ENCODE measurements at regions not wholly inside any gene's neighbourhood (a gene's known extent, or its start where the extent isn't known, plus 50 kb on each side); places are given as distances from the start of the nearest gene placed in this dataset.
A peak's percentile ranks its signal among the peaks of the same experiment; 100 is the strongest.
"Not testable (repeated sequence)": the region's sequence is repeated elsewhere in the genome, so short reads cannot be mapped to it uniquely, and the experiment has no call there.

- no peak for DNase-seq
- H3K27me3 ChIP-seq (ENCODE audit: control insufficient read depth, insufficient read depth, low read length): no peaks in the 10 kb centered on the region
- H3K36me3 ChIP-seq (replicated peaks; ENCODE audit: control insufficient read depth, insufficient read depth, low read length): no peaks in the 10 kb centered on the region
- no peak overlapping the region for H3K4me3 ChIP-seq (ENCODE audit: insufficient read depth, low read depth, low read length)
These were observed 233.4 kb upstream of the SETMAR start for GRCh38 chr3:4069796-4070195.

DNA sequence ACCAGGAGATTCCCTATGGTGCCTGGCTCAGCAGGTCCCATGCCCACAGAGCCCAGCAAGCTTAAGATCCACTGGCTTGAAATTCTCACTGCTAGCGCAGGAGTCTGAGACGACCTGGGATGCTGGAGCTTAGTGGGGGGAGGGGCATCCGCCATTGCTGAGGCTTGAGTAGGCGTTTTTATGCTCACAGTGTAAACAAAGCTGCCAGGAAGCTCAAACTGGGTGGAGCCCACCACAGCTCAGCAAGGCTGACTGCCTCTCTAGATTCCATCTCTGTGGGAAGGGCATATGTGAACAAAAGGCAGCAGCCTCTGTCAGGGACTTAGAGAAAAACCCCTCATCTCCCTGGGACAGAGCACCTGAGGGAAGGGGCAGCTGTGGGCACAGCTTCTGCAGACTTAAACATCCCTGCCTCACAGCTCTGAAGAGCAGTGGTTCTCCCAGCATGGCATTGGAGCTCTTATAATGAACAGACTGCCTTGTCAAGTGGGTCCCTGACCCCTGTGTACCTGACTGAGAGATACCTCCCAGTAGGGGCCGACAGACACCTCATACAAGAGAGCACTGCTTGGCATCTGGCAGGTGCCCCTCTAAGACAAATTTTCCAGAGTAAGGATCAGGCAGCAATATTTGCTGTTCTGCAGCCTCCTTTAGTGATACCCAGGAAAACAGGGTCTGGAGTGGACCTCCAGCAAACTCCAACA, 231.5 kb upstream of the SETMAR start:
- peak; percentile 19 for DNase-seq
- H3K4me3 ChIP-seq (ENCODE audit: insufficient read depth, low read depth, low read length): no peak overlapping the region
- H3K36me3 ChIP-seq (replicated peaks; ENCODE audit: control insufficient read depth, insufficient read depth, low read length): no peaks in the 10 kb centered on the region

DNA sequence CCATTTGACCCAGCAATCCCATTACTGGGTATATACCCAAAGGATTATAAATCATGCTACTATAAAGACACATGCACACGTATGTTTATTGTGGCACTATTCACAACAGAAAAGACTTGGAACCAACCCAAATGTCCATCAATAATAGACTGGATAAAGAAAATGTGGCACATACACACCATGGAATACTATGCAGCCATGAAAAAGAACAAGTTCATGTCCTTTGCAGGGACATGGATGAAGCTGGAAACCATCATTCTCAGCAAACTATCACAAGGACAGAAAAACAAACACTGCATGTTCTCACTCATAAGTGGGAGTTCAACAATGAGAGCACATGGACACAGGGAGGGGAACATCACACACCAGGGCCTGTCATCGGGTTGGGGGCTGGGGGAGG, 225.9 kb upstream of the SETMAR start:
- not testable (repeated sequence) for H3K36me3 ChIP-seq (replicated peaks; ENCODE audit: control insufficient read depth, insufficient read depth, low read length); H3K27me3 ChIP-seq (ENCODE audit: control insufficient read depth, insufficient read depth, low read length); H3K4me3 ChIP-seq (ENCODE audit: insufficient read depth, low read depth, low read length); DNase-seq

More for the DNA sequence above, 231.5 kb upstream of the SETMAR start:
- no peaks in the 10 kb centered on the region for H3K27me3 ChIP-seq (ENCODE audit: control insufficient read depth, insufficient read depth, low read length)

- no peaks in the 10 kb centered on the region for H3K27me3 ChIP-seq (ENCODE audit: control insufficient read depth, insufficient read depth, low read length)
- no peak for DNase-seq
- H3K4me3 ChIP-seq (ENCODE audit: insufficient read depth, low read depth, low read length): no peak overlapping the region
- H3K36me3 ChIP-seq (replicated peaks; ENCODE audit: control insufficient read depth, insufficient read depth, low read length): no peaks in the 10 kb centered on the region
These were observed 225.2 kb upstream of the SETMAR start for GRCh38 chr3:4077950-4078349.

GRCh38 chr3:4078903-4079302, 224.3 kb upstream of the SETMAR start:
- no peak for DNase-seq
- H3K27me3 ChIP-seq (ENCODE audit: control insufficient read depth, insufficient read depth, low read length): no peaks in the 10 kb centered on the region
- H3K36me3 ChIP-seq (replicated peaks; ENCODE audit: control insufficient read depth, insufficient read depth, low read length): no peaks in the 10 kb centered on the region
- H3K4me3 ChIP-seq (ENCODE audit: insufficient read depth, low read depth, low read length): no peak overlapping the region

DNA sequence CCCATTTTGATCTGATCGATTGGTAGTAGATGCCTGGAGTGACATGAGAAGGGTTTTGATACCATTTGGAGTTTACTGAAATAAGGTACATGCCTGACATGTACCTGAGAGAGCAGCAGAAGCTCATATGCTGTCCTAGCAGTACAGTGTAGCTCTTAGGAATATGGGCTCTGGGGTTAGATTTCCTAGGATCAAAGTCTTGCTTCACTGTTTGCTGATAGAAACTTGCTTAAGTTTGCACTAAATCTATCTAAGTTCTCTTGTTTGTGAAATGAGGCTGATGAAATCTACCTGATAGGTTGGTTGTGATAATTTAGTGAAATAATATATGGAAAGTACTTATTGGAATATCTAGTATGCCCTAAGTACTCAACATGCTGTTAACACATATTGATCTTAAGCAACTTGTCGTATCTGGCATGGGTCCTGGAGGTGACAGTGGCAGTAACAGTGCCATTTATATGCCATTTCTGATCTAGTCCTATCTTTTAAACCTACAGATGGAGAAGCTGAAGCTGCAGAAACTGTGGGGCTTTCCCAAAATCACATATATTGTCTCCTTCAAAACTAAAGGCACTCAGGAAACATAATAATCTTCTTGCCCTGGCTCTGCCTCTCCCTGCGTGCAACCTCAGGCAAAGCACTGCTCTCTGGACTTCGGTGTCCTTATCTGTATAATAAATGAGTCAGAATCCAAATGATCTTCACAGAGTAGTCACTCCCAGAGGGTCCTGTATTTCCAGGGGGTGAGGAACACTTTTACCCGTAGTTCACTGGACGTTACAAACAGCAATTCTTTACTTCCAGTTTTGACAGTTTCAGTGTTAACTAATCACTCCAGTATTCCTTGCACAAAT, 223.6 kb upstream of the SETMAR start:
- no peak for DNase-seq
- Histone ChIP-seq H3K27me3 (ENCODE audit: control insufficient read depth, insufficient read depth, low read length) (no peaks in the 10 kb centered on the region), H3K36me3 (replicated peaks; ENCODE audit: control insufficient read depth, insufficient read depth, low read length) (no peaks in the 10 kb centered on the region), H3K4me3 (ENCODE audit: insufficient read depth, low read depth, low read length) (no peak overlapping the region)

DNA sequence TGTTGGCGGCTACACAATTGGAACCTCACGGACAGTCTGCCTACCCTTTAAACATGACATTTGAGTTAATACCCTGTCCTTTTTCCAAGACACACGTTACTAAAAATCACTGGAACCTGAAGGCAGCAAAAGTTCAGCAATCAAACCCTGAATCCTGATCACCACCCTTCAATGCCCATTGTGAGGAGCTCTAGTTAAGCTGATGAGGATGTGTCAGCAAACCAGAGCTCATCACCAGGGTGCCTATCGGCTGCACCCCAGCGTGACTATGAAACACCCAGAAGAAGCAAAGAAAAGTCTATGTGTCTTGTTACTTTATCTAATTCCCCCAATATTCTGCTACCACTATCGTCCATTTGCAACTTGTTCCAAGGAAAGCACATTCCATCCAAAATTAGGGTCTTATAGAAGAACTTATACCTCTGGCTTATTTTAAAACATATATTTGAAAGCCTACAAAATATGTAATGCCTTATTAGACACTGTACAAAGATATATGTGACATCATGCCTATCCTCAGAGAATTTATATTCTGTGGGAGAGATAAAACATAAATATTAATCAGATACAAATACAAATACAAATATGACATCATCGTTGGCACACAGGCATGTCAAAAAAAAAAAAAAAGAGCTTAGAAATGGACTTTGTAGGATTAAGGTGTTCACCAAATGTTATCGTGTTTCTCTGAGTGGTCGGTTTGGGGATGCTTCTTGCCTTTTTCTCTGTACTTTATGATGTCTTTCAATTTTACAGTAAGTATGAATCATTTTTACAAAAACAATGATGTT, 219.7 kb upstream of the SETMAR start:
- H3K36me3 ChIP-seq (replicated peaks; ENCODE audit: control insufficient read depth, insufficient read depth, low read length): no peaks in the 10 kb centered on the region
- H3K4me3 ChIP-seq (ENCODE audit: insufficient read depth, low read depth, low read length): no peak overlapping the region
- DNase-seq: peak; percentile 7
- H3K27me3 ChIP-seq (ENCODE audit: control insufficient read depth, insufficient read depth, low read length): no peaks in the 10 kb centered on the region

DNA sequence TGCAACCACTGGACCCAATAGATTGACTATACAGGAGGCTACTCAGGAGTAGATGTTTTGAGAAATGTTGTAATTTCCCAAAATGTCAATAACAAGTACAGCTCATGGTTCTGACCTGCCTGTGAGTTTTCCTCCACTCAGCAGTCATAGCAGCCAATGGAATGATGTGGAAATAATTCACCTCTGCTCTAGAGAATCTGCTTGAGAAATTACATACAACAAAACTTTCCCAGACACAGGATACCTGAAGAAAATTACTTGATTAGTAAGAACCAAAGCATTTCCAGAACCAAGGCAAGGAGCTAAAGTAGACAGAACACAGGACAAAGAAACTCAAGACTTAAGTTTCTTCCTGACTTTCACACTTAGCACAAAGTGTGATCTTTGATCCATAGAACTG, 218.9 kb upstream of the SETMAR start:
- DNase-seq: no peak
- H3K27me3 ChIP-seq (ENCODE audit: control insufficient read depth, insufficient read depth, low read length): no peaks in the 10 kb centered on the region
- no peak overlapping the region for H3K4me3 ChIP-seq (ENCODE audit: insufficient read depth, low read depth, low read length)
- no peaks in the 10 kb centered on the region for H3K36me3 ChIP-seq (replicated peaks; ENCODE audit: control insufficient read depth, insufficient read depth, low read length)

DNA sequence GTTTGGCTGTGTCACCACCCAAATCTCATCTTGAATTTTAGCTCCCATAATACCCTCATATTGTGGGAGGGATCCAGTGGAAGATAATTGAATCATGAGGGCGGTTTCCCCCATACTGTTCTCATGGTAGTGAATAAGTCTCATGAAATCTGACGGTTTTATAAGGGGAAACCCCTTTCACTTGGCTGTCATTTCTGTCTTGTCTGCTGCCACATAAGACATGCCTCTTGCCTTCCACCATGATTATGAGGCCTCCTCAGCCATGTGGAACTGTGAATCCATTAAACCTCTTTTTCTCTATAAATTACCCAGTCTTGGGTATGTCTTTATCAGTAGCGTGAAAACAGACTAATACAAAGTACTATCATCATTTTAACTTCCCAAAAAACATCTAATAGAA, 216.5 kb upstream of the SETMAR start:
- DNase-seq; H3K27me3 ChIP-seq (ENCODE audit: control insufficient read depth, insufficient read depth, low read length); H3K36me3 ChIP-seq (replicated peaks; ENCODE audit: control insufficient read depth, insufficient read depth, low read length); H3K4me3 ChIP-seq (ENCODE audit: insufficient read depth, low read depth, low read length): not testable (repeated sequence)

DNA sequence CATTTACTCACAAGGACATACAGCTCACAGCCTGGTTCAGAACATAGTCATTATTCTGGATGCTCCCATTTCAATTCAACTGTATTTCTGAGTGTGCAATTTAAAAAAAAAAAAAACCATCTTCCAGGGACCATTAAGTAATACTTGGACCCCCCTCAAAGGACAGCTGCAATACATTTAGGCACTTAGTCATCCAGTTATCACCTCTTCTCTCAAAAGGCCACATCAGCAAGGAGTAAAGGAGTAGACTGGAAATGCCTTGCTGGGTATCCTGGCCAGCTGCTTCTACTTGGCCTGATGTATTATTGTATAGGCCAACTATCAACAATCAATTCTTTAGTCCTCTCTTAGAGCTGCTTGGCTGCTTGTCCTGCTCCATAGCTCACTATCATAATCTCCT, 211.4 kb upstream of the SETMAR start:
- Histone ChIP-seq H3K4me3 (ENCODE audit: insufficient read depth, low read depth, low read length) (no peak overlapping the region), H3K36me3 (replicated peaks; ENCODE audit: control insufficient read depth, insufficient read depth, low read length) (no peaks in the 10 kb centered on the region), H3K27me3 (ENCODE audit: control insufficient read depth, insufficient read depth, low read length) (no peaks in the 10 kb centered on the region)
- DNase-seq: no peak

DNA sequence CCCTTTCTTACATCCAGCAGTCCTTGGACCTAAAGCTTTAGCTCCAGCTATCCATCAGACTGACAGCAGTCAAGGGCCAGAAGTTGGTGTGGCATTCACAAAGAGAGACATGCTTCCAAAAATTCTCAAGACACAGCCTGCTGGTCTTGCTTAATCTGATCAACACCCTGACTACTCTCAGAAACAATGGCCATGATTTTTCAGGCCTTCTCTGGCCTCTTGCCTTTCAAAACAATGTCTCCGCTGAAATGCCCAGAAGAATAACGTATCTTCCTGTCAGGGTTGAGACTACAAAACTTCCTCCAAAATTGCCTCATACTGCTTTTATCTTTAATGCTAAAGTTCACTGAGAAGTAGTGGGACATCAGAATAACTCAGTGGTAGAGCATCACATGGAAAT, 205.4 kb upstream of the SETMAR start:
- H3K36me3 ChIP-seq (replicated peaks; ENCODE audit: control insufficient read depth, insufficient read depth, low read length): no peaks in the 10 kb centered on the region
- DNase-seq: no peak
- H3K4me3 ChIP-seq (ENCODE audit: insufficient read depth, low read depth, low read length): no peak overlapping the region
- no peaks in the 10 kb centered on the region for H3K27me3 ChIP-seq (ENCODE audit: control insufficient read depth, insufficient read depth, low read length)

DNA sequence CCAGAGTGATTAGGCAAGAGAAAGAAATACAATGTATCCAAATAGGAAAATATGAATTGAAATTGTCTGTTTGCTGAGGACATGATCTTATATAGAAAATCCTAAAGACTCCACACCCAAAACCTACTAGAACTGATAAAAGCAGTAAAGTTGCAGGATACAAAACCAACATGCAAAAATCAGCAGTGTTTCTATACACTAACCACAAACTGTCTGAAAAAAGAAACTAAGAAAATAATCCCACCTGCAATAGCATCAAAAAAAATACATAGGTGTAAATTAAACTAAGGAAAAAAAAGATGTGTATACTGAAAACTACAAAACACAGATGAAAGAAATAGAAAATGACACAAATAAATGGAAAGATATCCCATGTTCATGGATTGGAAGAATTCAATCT, 203.6 kb upstream of the SETMAR start:
- Histone ChIP-seq H3K27me3 (ENCODE audit: control insufficient read depth, insufficient read depth, low read length) (no peaks in the 10 kb centered on the region), H3K36me3 (replicated peaks; ENCODE audit: control insufficient read depth, insufficient read depth, low read length) (no peaks in the 10 kb centered on the region), H3K4me3 (ENCODE audit: insufficient read depth, low read depth, low read length) (no peak overlapping the region)
- DNase-seq: no peak

DNA sequence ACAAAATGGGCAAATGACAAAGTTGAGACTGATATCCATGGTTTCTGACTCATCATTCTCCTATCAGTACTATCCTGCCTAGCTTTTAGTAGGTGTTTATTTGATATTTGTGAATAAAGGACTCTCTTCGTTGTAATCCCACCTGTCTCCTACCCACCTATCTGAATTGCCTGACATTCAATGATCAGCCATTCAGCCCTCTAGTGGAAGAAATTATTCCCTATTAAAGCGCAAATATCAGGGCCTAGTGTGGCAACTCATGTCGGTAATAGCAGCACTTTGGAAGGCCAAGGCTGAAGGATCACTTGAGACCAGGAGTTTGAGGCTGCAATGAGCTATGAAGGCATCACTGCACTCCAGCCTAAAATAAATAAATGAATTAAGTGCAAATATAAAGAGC, 195.7 kb upstream of the SETMAR start:
- Histone ChIP-seq H3K36me3 (replicated peaks; ENCODE audit: control insufficient read depth, insufficient read depth, low read length) (no peaks in the 10 kb centered on the region), H3K4me3 (ENCODE audit: insufficient read depth, low read depth, low read length) (no peak overlapping the region), H3K27me3 (ENCODE audit: control insufficient read depth, insufficient read depth, low read length) (no peaks in the 10 kb centered on the region)
- DNase-seq: peak; percentile 41

DNA sequence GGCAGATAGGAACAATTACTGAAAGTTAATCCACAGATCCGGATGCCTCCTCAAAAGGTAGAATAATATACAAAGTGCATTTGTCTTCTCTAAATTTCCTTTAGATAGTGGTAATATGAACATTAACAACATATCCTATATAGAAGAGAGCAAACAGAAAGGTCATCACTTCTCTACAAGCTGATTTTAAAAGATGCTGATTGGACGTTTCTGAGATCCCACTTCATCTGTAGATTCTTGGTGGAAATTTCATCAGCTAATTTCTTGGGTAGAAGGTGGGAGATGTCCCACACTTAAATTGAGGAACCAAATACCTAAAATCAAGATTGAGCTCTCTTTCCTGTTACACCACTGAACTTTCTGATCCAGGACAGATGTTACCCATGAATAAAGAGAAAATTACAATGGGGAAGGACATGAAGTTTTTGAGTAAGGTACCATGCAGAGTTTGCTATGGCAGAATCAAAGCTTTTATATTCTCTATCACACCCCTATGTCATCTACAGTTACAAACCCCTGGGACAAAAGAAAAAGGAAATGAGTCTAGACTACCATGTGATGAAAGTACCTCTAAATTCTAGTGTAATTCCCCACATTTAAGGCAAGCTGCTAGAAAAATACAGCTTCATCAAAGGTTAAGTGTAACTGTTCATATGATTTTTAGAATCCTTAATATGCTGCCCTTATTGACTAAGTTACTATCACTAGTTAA, 189.2 kb upstream of the SETMAR start:
- no peaks in the 10 kb centered on the region for H3K27me3 ChIP-seq (ENCODE audit: control insufficient read depth, insufficient read depth, low read length)

More for the DNA sequence above, 189.2 kb upstream of the SETMAR start:
- H3K36me3 ChIP-seq (replicated peaks; ENCODE audit: control insufficient read depth, insufficient read depth, low read length): no peaks in the 10 kb centered on the region
- no peak overlapping the region for H3K4me3 ChIP-seq (ENCODE audit: insufficient read depth, low read depth, low read length)
- no peak for DNase-seq
